WERI-Rb-1 (cell line): ENCODE measurements at regions not wholly inside any gene's neighbourhood (a gene's known extent, or its start where the extent isn't known, plus 50 kb on each side); places are given as distances from the start of the nearest gene placed in this dataset.

Source experiments
- DNase-seq: peaks from one replicate; pipeline ENCODE4 v3.0.0-alpha.2; 2020
- H3K27ac ChIP-seq: fragments of 250-450 bp; sonication (Bioruptor Pico); 2 replicates; pipeline ENCODE4 v1.5.1; 2020; ENCODE audit warnings: mild to moderate bottlenecking, moderate library complexity
- H3K27me3 ChIP-seq: fragments of 250-450 bp; sonication (Bioruptor Pico); 2 replicates; pipeline ENCODE4 v1.5.1; 2021; ENCODE audit warnings: mild to moderate bottlenecking, low read depth, moderate library complexity; ENCODE audit not compliant: insufficient read depth, severe bottlenecking
- H3K36me3 ChIP-seq: fragments of 250-450 bp; sonication (Bioruptor Pico); 2 replicates; pipeline ENCODE4 v1.5.1; 2020; ENCODE audit warnings: mild to moderate bottlenecking, moderate library complexity
- H3K4me3 ChIP-seq: 2 replicates; pipeline ENCODE4 v1.5.1; 2011; ENCODE audit warnings: low read depth, mild to moderate bottlenecking, control low read depth, low read length
- H3K9me3 ChIP-seq: fragments of 250-450 bp; sonication (Bioruptor Pico); 2 replicates; pipeline ENCODE4 v1.5.1; 2021; ENCODE audit warnings: mild to moderate bottlenecking, moderate library complexity; ENCODE audit not compliant: severe bottlenecking
- TF ChIP-seq, protein P1 (sequence below): IDR thresholded peaks from 2 replicates; pipeline ENCODE4 v1.5.1; 2011; ENCODE audit warnings: low read depth, mild to moderate bottlenecking, control low read depth, inconsistent platforms, low read length

DNA sequence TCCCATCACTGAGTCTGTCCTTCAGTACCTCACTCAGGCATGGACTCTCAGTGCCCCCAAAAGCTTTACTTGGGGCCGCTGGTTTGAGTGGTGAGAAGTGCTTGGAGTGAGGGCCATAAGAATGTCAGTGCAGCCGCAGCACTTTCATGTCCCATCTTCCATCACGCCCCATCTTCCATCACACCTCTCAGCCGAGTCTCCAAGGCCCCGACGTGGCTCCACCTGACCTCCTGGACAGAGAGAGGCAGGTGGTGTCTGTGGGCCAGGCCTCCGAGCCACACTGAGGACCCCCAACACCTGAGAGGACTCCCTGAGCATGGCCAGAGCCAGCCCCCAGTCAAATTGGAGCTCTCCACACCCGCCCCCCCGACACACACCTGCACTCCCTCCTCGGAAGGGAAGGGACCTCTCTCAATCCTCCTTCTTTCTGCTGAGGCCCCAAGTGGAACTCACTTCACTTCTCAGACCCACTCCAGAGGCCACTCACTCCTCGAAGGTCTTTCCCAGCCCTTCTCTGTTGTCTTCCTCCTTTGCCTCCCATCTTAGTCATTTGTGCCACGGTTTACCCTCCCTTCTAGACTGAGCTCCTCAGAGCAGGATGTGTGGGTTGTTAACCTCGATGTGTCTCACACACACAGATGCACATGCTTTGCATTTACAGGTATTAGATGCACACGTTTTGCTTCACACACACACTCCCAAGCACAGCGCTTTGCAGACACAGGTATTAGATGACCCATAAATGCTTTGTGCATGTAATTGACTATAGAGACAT is 65.7 kb upstream of the ATP12A start:
- H3K27me3 ChIP-seq: no peaks in the 10 kb centered on the region
- TF ChIP-seq, protein P1, sequence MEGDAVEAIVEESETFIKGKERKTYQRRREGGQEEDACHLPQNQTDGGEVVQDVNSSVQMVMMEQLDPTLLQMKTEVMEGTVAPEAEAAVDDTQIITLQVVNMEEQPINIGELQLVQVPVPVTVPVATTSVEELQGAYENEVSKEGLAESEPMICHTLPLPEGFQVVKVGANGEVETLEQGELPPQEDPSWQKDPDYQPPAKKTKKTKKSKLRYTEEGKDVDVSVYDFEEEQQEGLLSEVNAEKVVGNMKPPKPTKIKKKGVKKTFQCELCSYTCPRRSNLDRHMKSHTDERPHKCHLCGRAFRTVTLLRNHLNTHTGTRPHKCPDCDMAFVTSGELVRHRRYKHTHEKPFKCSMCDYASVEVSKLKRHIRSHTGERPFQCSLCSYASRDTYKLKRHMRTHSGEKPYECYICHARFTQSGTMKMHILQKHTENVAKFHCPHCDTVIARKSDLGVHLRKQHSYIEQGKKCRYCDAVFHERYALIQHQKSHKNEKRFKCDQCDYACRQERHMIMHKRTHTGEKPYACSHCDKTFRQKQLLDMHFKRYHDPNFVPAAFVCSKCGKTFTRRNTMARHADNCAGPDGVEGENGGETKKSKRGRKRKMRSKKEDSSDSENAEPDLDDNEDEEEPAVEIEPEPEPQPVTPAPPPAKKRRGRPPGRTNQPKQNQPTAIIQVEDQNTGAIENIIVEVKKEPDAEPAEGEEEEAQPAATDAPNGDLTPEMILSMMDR: no peak
- no peaks in the 10 kb centered on the region for H3K36me3 ChIP-seq
- DNase-seq: no peak
- no peak overlapping the region for H3K4me3 ChIP-seq
- no peaks in the 10 kb centered on the region for H3K9me3 ChIP-seq
- H3K27ac ChIP-seq: no peak overlapping the region

DNA sequence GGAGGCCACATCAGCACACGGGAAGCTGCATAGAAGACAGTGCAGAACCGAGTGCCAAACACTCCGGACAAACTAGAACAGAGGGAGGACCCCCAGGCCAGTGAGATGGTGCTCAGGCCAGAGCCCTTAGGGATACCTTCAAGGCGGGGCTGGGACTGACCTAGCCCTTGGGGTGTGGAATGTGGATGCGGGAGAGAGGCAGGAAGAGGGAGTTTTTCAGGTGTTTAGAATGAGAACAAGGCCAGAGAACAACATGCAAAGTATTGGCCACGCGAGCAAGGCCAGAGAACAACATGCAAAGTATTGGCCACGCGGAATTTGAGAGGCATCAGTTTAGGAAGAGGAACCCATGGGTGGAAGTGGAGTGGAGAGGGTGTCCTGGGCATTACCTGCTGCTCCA is 65.1 kb upstream of the ATP12A start:
- Histone ChIP-seq H3K9me3 (no peaks in the 10 kb centered on the region), H3K4me3 (no peak overlapping the region), H3K27ac (no peak overlapping the region), H3K36me3 (no peaks in the 10 kb centered on the region), H3K27me3 (no peaks in the 10 kb centered on the region)
- TF ChIP-seq, protein P1: no peak
- DNase-seq: no peak

- Histone ChIP-seq H3K9me3 (no peaks in the 10 kb centered on the region), H3K36me3 (no peaks in the 10 kb centered on the region), H3K27ac (no peak overlapping the region), H3K27me3 (no peaks in the 10 kb centered on the region), H3K4me3 (no peak overlapping the region)
- DNase-seq: no peak
- TF ChIP-seq, protein P1: no peak
These were observed 64.2 kb upstream of the ATP12A start for GRCh38 chr13:24615911-24616472.

DNA sequence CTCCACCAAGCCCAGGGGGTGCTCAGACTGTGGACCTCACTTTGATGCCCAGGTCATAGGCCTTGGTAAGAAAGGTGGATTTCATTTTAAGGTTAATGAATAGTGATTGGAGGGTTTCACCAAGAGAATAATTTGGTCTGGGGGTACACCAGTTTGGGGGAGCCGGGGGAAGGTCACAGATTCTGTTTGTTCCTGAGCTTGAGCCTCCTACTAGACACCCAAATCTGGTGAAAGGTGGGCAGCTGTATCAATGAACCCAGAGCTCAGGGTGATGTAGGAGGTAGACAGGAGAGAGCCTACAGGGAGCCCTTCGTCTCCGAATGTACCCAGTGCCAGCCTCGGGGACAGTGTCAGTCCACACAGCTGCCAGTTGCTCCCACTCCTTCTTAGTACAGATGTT is 63.7 kb upstream of the ATP12A start:
- Histone ChIP-seq H3K27me3 (no peaks in the 10 kb centered on the region), H3K27ac (no peak overlapping the region), H3K9me3 (no peaks in the 10 kb centered on the region), H3K36me3 (no peaks in the 10 kb centered on the region), H3K4me3 (no peak overlapping the region)
- TF ChIP-seq, protein P1: no peak
- DNase-seq: no peak

GRCh38 chr13:24617256-24618010 is 62.8 kb upstream of the ATP12A start:
- H3K4me3 ChIP-seq: no peak overlapping the region
- no peaks in the 10 kb centered on the region for H3K27me3 ChIP-seq
- no peak for DNase-seq
- TF ChIP-seq, protein P1: no peak
- no peaks in the 10 kb centered on the region for H3K36me3 ChIP-seq
- H3K9me3 ChIP-seq: no peaks in the 10 kb centered on the region
- H3K27ac ChIP-seq: no peak overlapping the region
